Astrocyte (in vitro differentiated cells and primary cell): ENCODE measurements at regions not wholly inside any gene's neighbourhood (a gene's known extent, or its start where the extent isn't known, plus 50 kb on each side); places are given as distances from the start of the nearest gene placed in this dataset.

Source experiments
- CTCF ChIP-seq: IDR thresholded peaks from 2 replicates; pipeline ENCODE4 v1.5.1; 2011; ENCODE audit warnings: low read depth, mild to moderate bottlenecking, inconsistent platforms, low read length, moderate library complexity; ENCODE audit not compliant: insufficient read depth
- EZH2 ChIP-seq: IDR thresholded peaks from 2 replicates; pipeline ENCODE4 v1.6.1; 2012; ENCODE audit warnings: mild to moderate bottlenecking, low read length, inconsistent platforms; ENCODE audit not compliant: insufficient read depth

DNA sequence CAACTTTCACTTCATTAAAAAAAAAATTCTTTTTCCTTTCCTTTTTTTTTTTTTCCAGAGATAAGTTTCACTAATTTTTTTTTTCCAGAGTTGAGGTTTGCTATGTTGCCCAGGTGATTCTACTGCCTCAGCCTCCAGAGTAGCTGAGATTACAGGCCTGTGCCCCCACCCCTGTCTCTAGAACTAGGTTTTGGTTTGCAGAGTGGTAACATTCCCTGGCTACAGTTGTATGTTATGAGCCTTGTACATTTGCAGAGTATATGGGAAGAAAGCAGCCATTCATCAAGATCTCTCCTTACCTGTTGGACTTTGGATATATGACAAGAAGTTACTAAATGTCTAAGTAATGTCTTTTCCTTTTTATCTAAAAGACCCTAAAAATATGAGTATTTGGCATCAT is 298.4 kb downstream of the MYCN start:
- TF ChIP-seq CTCF = no peak
- TF ChIP-seq EZH2 = no peak
